GM23338 (cell line): ENCODE measurements at regions not wholly inside any gene's neighbourhood (a gene's known extent, or its start where the extent isn't known, plus 50 kb on each side); places are given as distances from the start of the nearest gene placed in this dataset.

ENCODE experiments used
- ATAC-seq: fragments of 200-7000 bp; cut with Tn5 transposase; 3 replicates; pipeline ENCODE4 v1.9.1; 2020
- DNase-seq: peaks from one replicate; pipeline ENCODE4 v3.0.0-alpha.2; 2015; ENCODE audit warnings: low spot score
- H2AFZ ChIP-seq: fragments of 200-600 bp; sonication (generic); 2 replicates; pipeline ENCODE4 v1.8.0; 2016; ENCODE audit warnings: antibody characterized with exemption, mild to moderate bottlenecking, moderate library complexity
- H3F3A ChIP-seq: fragments of 200-600 bp; sonication (generic); replicated peaks from 2 replicates; pipeline ENCODE4 v1.8.0; 2017; ENCODE audit warnings: antibody characterized with exemption, mixed run types, low read depth
- H3K27ac ChIP-seq: fragments of 200-600 bp; sonication (generic); 2 replicates; pipeline ENCODE4 v1.6.1; 2016; ENCODE audit warnings: low read depth
- H3K27me3 ChIP-seq: fragments of 200-600 bp; sonication (generic); 2 replicates; pipeline ENCODE4 v1.8.0; 2016; ENCODE audit warnings: mild to moderate bottlenecking, mixed run types, moderate library complexity; ENCODE audit not compliant: insufficient read depth
- H3K36me3 ChIP-seq: fragments of 200-600 bp; sonication (generic); 2 replicates; pipeline ENCODE4 v1.8.0; 2016; ENCODE audit warnings: mild to moderate bottlenecking; ENCODE audit not compliant: insufficient read depth
- H3K4me1 ChIP-seq: fragments of 200-600 bp; sonication (generic); 2 replicates; pipeline ENCODE4 v1.8.0; 2016; ENCODE audit warnings: mild to moderate bottlenecking, moderate library complexity; ENCODE audit not compliant: insufficient read depth
- H3K4me2 ChIP-seq: fragments of 200-600 bp; sonication (generic); 2 replicates; pipeline ENCODE4 v1.7.1; 2017; ENCODE audit warnings: mixed run types
- H3K4me3 ChIP-seq: fragments of 200-600 bp; sonication (generic); 2 replicates; pipeline ENCODE4 v1.6.1; 2016; ENCODE audit warnings: mixed run types
- H3K79me2 ChIP-seq: fragments of 200-600 bp; sonication (generic); replicated peaks from 2 replicates; pipeline ENCODE4 v1.8.0; 2017; ENCODE audit warnings: mild to moderate bottlenecking; ENCODE audit not compliant: insufficient read depth
- H3K9me2 ChIP-seq: fragments of 200-600 bp; sonication (generic); 2 replicates; pipeline ENCODE4 v1.8.0; 2017; ENCODE audit not compliant: insufficient read depth
- H4K20me1 ChIP-seq: fragments of 200-600 bp; sonication (generic); replicated peaks from 2 replicates; pipeline ENCODE4 v1.8.0; 2017; ENCODE audit warnings: mild to moderate bottlenecking; ENCODE audit not compliant: insufficient read depth
- H3K27ac Mint-ChIP-seq: 2 replicates; pipeline ENCODE4 v1.8.0; 2020; ENCODE audit warnings: inconsistent platforms, mild to moderate bottlenecking, moderate library complexity, mixed read lengths
- H3K27me3 Mint-ChIP-seq: 3 replicates; pipeline ENCODE4 v1.8.0; 2022; ENCODE audit warnings: low read depth, mild to moderate bottlenecking, moderate library complexity, mixed read lengths, inconsistent platforms; ENCODE audit not compliant: insufficient read depth, poor library complexity
- H3K36me3 Mint-ChIP-seq: 3 replicates; pipeline ENCODE4 v1.8.0; 2021; ENCODE audit warnings: low read depth, mild to moderate bottlenecking, inconsistent platforms, moderate library complexity, mixed read lengths
- H3K4me1 Mint-ChIP-seq: 3 replicates; pipeline ENCODE4 v1.8.0; 2020; ENCODE audit warnings: mild to moderate bottlenecking, inconsistent platforms, mixed read lengths
- H3K4me3 Mint-ChIP-seq: 3 replicates; pipeline ENCODE4 v1.8.0; 2021; ENCODE audit warnings: moderate library complexity, mild to moderate bottlenecking, inconsistent platforms, mixed read lengths
- H3K9me3 Mint-ChIP-seq: 3 replicates; pipeline ENCODE4 v1.8.0; 2020; ENCODE audit warnings: moderate library complexity, mild to moderate bottlenecking, inconsistent platforms, mixed read lengths
- CREB1 ChIP-seq: fragments of 250-450 bp; sonication (Bioruptor Pico); IDR thresholded peaks from 2 replicates; pipeline ENCODE4 v1.5.0; 2020; ENCODE audit warnings: low read depth, mild to moderate bottlenecking, moderate library complexity
- EZH2 ChIP-seq: fragments of 200-600 bp; sonication (generic); IDR thresholded peaks from one replicate; pipeline ENCODE4 v1.8.0; 2017; ENCODE audit warnings: antibody characterized with exemption, mild to moderate bottlenecking, low read depth; ENCODE audit not compliant: unreplicated experiment
- JUNB ChIP-seq: IDR thresholded peaks from one replicate; pipeline ENCODE4 v1.6.1; 2016; ENCODE audit warnings: antibody characterized with exemption; ENCODE audit not compliant: unreplicated experiment
- NANOG ChIP-seq: IDR thresholded peaks from 2 replicates; pipeline ENCODE4 v1.6.1; 2016; ENCODE audit warnings: antibody characterized with exemption, borderline replicate concordance
- POLR2AphosphoS5 ChIP-seq: IDR thresholded peaks from 2 replicates; pipeline ENCODE4 v1.6.1; 2016; ENCODE audit warnings: antibody characterized with exemption, low read depth
- STAT1 ChIP-seq: IDR thresholded peaks from one replicate; pipeline ENCODE4 v1.6.1; 2016; ENCODE audit warnings: antibody characterized with exemption; ENCODE audit not compliant: unreplicated experiment
- ZNF114 ChIP-seq: fragments of 250-450 bp; sonication (Bioruptor Pico); IDR thresholded peaks from 2 replicates; pipeline ENCODE4 v1.5.0; 2020; ENCODE audit warnings: mild to moderate bottlenecking, moderate library complexity
- ZNF331 ChIP-seq: fragments of 250-450 bp; sonication (Bioruptor Pico); IDR thresholded peaks from 2 replicates; pipeline ENCODE4 v1.5.0; 2020; ENCODE audit warnings: low read depth, mild to moderate bottlenecking, moderate library complexity
- TF ChIP-seq, protein P1 (sequence below): fragments of 250-450 bp; sonication (Bioruptor Pico); IDR thresholded peaks from 2 replicates; pipeline ENCODE4 v1.5.0; 2020; ENCODE audit warnings: mild to moderate bottlenecking, moderate library complexity
- TF ChIP-seq, protein P2 (sequence below), 2 experiments: fragments of 200-600 bp in 1 of 2; sonication (generic) in 1 of 2; conservative IDR thresholded peaks; 2 replicates each; pipeline versions ENCODE4 v1.5.1 to v1.6.1; 2016 to 2017; ENCODE audit warnings: antibody characterized with exemption in 2 of 2, low read depth in 2 of 2, mild to moderate bottlenecking in 2 of 2, moderate library complexity in 1 of 2

DNA sequence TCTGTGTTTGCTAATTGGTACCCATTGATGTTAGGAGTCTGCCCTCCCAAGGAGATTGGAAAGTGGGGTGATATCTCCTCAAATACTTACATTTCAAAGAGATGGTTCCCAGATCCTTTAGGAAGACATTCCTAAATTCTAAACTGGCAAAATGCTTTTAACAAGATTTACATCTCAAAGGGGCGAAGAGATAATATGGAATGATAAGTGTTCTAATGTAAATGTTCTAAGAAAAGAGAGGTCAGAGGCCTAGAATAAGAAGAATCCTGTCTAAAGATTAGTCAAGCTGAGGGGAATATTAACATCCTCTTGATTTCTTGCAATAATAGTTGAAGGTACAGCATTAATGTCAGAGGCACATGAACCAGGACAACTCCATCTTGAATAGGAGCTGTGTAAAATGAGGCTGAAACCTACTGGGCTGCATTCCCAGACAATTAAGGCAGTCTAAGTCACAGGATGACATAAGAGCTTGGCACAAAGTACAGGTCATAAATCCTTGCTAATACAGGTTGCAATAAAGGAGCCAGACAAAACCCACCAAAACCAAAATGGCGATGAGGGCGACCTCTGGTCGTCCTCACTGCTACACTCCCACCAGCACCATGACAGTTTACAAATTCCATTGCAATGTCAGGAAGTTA is 2248.1 kb downstream of the ARAP2 start:
- TF ChIP-seq ZNF114 (no peak), POLR2AphosphoS5 (no peak), JUNB (no peak), CREB1 (CRISPR knock-in tag) (no peak), ZNF331 (CRISPR knock-in tag) (no peak), EZH2 (no peak), NANOG (no peak; the same call in 1 of the 2 replicates), STAT1 (no peak)
- TF ChIP-seq, protein P1, sequence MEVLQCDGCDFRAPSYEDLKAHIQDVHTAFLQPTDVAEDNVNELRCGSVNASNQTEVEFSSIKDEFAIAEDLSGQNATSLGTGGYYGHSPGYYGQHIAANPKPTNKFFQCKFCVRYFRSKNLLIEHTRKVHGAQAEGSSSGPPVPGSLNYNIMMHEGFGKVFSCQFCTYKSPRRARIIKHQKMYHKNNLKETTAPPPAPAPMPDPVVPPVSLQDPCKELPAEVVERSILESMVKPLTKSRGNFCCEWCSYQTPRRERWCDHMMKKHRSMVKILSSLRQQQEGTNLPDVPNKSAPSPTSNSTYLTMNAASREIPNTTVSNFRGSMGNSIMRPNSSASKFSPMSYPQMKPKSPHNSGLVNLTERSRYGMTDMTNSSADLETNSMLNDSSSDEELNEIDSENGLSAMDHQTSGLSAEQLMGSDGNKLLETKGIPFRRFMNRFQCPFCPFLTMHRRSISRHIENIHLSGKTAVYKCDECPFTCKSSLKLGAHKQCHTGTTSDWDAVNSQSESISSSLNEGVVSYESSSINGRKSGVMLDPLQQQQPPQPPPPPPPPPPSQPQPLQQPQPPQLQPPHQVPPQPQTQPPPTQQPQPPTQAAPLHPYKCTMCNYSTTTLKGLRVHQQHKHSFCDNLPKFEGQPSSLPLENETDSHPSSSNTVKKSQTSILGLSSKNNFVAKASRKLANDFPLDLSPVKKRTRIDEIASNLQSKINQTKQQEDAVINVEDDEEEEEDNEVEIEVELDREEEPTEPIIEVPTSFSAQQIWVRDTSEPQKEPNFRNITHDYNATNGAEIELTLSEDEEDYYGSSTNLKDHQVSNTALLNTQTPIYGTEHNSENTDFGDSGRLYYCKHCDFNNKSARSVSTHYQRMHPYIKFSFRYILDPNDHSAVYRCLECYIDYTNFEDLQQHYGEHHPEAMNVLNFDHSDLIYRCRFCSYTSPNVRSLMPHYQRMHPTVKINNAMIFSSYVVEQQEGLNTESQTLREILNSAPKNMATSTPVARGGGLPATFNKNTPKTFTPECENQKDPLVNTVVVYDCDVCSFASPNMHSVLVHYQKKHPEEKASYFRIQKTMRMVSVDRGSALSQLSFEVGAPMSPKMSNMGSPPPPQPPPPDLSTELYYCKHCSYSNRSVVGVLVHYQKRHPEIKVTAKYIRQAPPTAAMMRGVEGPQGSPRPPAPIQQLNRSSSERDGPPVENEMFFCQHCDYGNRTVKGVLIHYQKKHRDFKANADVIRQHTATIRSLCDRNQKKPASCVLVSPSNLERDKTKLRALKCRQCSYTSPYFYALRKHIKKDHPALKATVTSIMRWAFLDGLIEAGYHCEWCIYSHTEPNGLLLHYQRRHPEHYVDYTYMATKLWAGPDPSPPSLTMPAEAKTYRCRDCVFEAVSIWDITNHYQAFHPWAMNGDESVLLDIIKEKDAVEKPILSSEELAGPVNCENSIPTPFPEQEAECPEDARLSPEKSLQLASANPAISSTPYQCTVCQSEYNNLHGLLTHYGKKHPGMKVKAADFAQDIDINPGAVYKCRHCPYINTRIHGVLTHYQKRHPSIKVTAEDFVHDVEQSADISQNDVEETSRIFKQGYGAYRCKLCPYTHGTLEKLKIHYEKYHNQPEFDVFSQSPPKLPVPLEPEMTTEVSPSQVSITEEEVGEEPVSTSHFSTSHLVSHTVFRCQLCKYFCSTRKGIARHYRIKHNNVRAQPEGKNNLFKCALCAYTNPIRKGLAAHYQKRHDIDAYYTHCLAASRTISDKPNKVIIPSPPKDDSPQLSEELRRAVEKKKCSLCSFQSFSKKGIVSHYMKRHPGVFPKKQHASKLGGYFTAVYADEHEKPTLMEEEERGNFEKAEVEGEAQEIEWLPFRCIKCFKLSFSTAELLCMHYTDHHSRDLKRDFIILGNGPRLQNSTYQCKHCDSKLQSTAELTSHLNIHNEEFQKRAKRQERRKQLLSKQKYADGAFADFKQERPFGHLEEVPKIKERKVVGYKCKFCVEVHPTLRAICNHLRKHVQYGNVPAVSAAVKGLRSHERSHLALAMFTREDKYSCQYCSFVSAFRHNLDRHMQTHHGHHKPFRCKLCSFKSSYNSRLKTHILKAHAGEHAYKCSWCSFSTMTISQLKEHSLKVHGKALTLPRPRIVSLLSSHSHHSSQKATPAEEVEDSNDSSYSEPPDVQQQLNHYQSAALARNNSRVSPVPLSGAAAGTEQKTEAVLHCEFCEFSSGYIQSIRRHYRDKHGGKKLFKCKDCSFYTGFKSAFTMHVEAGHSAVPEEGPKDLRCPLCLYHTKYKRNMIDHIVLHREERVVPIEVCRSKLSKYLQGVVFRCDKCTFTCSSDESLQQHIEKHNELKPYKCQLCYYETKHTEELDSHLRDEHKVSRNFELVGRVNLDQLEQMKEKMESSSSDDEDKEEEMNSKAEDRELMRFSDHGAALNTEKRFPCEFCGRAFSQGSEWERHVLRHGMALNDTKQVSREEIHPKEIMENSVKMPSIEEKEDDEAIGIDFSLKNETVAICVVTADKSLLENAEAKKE: no peak
- TF ChIP-seq, protein P2, sequence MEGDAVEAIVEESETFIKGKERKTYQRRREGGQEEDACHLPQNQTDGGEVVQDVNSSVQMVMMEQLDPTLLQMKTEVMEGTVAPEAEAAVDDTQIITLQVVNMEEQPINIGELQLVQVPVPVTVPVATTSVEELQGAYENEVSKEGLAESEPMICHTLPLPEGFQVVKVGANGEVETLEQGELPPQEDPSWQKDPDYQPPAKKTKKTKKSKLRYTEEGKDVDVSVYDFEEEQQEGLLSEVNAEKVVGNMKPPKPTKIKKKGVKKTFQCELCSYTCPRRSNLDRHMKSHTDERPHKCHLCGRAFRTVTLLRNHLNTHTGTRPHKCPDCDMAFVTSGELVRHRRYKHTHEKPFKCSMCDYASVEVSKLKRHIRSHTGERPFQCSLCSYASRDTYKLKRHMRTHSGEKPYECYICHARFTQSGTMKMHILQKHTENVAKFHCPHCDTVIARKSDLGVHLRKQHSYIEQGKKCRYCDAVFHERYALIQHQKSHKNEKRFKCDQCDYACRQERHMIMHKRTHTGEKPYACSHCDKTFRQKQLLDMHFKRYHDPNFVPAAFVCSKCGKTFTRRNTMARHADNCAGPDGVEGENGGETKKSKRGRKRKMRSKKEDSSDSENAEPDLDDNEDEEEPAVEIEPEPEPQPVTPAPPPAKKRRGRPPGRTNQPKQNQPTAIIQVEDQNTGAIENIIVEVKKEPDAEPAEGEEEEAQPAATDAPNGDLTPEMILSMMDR (conservative IDR thresholded peaks at IDR 0.05; ENCODE audit: low read depth in 2 of 2): no peak
- H3F3A ChIP-seq: no peaks in the 10 kb centered on the region
- peaks cover 28% of the 10 kb centered on the region for H3K4me1 Mint-ChIP-seq
- no peaks in the 10 kb centered on the region for H3K27me3 Mint-ChIP-seq
- H3K4me3 Mint-ChIP-seq: no peak overlapping the region
- no peaks in the 10 kb centered on the region for H3K27me3 ChIP-seq
- H3K36me3 Mint-ChIP-seq: peaks cover 9% of the 10 kb centered on the region; the same call in 2 of the 3 replicates
- H3K9me2 ChIP-seq: 0 out of 2 replicates have a peak, but pooled peaks cover 3% of the 10 kb centered on the region
- DNase-seq (peak; percentile 41), ATAC-seq (no peak)
- no peaks in the 10 kb centered on the region for H3K79me2 ChIP-seq
- peaks cover 26% of the 10 kb centered on the region for H3K4me1 ChIP-seq
- 0 out of 3 replicates have a peak, but pooled peaks cover 4% of the 10 kb centered on the region for H3K9me3 Mint-ChIP-seq
- no peak overlapping the region for H2AFZ ChIP-seq
- no peak overlapping the region for H3K4me3 ChIP-seq
- H3K27ac ChIP-seq: no peak overlapping the region
- no peak overlapping the region; the same call in 1 of the 2 replicates for H3K27ac Mint-ChIP-seq
- no peaks in the 10 kb centered on the region for H4K20me1 ChIP-seq
- no peak overlapping the region for H3K4me2 ChIP-seq
- no peaks in the 10 kb centered on the region for H3K36me3 ChIP-seq
